COR-L47 (cell line): ENCODE measurements at regions not wholly inside any gene's neighbourhood (a gene's known extent, or its start where the extent isn't known, plus 50 kb on each side); places are given as distances from the start of the nearest gene placed in this dataset.
"Not testable (repeated sequence)": the region's sequence is repeated elsewhere in the genome, so short reads cannot be mapped to it uniquely, and the experiment has no call there.

ENCODE experiments used
- DNase-seq: peaks from one replicate; lab custom pipeline; 2025; lab: John Stamatoyannopoulos, UW

DNA sequence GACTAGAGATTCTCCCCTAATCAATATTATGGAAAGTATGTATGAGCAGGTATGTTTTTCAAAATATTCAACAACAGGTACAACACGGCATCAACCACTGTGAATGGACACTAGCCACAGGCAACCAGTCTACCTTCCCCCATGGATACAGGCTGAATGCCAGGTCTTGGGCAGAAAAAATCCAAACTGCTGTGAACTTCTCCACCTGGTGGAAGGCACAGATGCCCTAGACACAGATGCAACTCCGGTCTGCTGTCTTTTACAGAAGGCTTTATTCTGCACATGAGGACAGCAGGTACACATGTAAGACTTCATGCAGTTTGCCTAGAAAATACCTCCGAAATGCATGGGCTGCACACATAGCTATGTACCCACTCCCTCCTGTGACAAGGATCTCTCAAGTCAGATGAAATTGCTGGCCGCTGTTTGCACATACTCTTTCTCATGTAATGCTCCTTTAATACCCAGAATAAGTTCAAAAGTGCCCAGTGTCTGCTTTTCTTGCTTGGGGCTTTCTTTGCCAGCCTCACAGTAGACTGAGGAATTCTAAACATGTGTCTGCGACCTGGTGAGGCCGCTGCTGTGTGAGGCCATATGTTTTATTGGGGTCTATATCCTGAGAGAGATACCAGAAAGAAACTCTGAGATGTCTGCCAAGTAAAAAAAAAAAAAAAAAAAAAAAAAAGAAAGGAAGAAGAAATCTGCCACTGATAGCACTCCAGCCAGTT is 325.9 kb downstream of the FOXO1 start:
- DNase-seq: no peak

DNA sequence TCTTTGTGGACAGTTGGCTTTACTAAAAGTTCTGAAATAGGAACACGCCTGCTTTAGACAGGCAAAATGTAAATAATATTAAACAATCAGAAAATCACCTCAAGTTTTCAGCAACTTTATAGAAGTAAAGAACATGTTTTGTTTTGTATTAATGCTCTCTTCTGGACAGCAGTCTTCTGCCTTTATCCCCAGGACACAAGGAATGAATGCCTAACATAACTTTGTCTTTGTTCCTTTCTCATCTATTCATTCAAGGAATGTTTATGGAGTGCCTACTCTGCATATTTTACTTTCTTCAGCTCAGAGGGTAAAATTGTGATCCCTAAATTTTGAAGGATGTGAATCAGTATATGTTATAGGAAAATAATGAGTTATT is 325.4 kb downstream of the FOXO1 start:
- no peak for DNase-seq

DNA sequence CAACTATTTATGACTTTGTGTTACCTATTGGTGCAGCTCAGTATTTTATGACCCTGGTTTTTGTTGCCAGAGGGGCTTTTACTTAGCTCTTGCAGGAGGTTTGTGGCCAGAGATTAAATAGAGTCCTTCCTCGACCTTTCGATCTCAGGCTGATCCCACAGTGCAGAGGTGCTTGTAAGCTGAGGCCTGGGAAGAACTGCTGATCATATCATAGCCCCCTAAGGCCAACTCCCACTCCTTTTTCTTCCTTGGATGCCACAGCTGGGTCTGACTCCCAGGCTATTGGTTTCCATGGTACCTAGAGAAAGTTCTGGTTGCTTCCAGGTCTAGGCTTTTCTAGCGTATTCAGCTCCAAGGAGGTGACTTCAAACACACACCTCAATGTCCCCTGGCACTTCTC is 324.9 kb downstream of the FOXO1 start:
- no peak for DNase-seq

DNA sequence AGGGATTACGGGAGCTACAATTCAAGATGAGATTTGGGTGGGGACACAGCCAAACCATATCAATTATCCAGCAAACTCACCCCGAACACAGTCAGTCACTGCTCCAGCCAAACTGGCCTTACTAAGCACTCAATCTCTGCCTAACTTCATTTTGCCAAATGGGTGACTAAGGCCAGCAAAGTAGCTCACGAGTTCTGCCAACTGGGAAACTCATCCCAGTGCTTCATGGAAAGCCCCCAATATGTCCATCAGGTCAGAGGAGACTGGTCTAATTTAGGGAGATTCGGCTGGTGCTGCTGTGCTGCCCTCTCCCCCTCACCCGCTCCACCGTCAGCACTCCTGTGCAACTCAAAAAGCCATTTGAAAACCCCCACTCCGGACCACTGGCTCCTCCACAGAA is 324.0 kb downstream of the FOXO1 start:
- DNase-seq: no peak

DNA sequence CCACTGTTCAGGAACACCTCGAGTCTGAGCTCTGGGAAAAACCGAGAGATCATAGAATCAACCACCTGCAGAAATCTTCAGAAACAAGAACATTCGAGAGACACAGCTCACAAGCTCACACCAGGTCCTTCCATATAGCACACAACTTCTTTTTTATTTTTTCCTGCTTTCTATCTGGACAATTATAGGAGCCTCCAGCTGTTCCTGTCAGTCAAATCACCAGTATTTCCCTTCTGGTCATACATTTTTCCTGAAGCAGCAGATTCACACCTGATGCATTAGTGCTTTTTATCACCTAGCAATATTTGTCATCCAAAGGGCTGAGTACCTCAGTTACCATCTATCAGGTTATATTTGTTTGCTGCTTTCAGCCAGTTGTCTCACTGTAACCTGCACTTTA is 323.5 kb downstream of the FOXO1 start:
- DNase-seq: no peak

DNA sequence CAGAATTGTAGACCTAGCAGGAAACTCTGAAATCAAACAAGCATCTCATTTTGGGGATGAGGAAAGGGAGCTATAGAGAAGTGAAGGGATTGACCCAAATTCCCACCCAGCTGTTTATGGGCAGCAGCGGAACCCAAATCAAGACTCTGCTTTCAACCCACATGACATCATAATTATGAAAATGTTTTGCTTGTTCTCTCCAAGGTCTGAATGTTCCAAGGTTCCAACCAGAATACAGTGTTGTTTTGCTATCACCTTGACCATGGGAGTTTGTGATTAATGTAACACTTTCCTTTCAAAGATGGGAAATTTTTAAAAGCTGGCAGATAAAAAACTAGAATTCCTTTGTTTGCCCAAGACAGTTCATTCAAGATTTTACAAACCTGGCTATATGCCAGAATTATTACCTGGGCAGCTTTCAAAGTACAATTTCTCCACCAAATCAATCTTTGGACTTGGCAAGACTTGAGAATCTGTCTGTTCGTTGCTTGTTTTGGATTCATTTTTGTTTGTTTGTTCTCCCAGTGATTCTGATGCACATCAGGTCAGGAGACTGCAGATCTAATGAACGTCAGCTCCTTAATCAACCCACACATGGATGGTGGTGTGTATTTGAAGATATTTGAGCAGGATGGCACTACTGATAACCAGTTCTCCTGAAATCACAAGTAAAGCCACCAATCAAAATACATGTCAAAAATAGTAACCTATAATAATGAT is 322.7 kb downstream of the FOXO1 start:
- DNase-seq: no peak

DNA sequence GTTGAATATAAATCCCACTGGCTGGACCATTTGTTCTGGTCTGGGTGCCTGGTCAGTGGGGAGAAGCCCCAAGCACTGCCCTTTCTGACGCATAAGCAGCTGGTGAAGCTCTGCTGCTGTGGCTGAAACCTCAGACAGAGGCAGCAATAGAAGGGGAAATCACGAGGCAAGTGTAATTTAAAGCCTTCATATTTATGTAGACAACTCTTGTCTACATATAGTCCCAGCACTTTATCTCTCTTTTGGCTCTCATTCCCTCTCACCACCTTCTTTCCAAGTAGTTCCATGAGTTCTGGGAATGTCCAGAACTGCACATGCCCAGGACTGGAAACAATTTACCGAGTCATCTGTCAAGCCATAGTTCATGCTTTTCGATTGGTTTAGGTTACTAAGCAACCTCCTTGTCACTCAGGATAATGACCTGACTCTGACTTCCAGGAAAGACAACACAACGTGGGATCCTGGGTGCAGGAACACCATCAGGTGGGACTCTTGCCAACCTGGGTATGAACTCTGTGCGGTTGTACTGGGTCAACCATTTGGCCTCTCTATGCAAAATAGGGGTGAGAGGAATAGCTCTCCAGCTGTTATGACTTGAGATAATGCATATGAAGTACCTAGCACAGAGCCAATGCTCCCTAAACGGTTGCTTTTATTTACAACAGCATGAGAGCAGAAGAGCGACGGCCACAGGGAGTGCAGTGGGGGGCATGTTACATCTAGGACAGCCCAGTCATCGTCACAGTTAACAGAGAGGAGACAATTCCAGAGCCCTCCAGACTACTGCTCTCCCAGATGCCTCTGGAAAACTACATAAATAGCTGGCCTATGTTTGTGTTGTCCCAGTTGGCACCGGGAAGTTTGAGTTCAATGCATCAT is 321.9 kb downstream of the FOXO1 start:
- DNase-seq: no peak

DNA sequence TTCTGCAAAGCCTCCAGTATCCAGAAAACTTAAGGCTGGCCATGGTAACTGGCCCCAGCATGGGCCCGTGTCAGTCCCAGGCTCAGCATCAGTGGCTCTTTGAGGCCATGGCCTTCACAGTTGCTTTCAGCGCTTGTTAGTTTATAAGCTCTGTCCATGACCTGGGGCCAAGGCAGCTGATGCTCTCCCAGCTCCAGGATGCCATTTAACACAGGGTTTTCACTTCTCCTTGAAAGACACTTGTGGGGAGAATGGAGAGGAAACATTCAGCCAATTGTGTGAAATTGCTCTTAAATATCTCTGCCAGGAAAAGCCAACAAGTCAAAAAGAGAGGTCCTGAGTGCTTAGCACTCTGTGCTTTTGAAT is 321.3 kb downstream of the FOXO1 start:
- DNase-seq: no peak

DNA sequence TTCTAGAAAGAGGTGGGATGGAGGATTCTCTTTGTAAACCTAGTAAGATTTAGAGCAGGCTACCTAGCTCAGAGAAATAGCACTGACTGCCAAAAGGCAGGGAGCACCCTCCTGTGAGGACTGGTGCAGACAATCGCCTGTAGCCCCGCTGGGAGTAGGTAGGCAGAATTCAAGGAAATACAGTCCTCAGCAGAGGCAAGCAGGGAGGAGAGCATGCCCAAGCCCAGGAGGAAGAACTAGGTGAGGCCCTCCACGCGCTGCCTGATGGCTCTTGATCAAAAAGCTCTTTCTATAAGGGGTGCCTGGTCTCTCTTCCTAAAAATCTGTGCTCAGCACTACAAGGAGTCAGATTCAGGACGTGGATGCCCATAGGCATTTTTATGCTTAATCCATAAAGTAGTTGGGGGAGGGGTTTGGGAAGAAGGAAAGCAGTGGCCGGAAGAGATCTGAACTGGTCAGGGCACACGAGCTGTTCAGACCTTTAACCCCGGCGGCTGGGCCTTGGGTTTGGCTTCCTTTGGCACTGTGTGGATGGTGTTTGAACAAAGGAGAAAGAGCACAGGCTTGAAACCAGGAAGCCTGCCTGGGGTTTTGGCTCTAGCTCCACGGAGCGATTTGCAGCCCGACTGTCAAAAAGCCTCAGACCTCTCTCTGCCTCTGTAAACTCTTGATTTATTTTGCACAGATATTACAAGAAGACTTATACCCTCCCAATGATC is 320.6 kb downstream of the FOXO1 start:
- DNase-seq: no peak

DNA sequence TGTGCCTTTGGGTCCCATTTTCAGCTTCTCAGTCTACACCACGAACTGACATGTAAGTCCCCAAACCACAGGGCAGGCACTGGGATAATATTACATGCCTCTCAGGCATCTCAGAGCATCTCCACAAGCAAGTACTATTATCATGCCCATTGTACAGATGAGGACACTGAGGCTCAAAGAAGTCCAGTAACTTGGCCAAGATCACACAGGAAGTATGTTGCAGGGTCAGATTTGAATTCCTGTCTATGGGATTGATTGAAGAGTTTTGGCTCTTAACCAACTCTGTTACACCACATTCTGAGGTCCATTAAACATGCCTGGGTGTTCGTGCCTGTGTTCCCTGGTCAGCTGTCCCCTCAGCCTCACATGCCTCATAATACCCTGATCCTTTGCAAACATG is 319.8 kb downstream of the FOXO1 start:
- DNase-seq: no peak

DNA sequence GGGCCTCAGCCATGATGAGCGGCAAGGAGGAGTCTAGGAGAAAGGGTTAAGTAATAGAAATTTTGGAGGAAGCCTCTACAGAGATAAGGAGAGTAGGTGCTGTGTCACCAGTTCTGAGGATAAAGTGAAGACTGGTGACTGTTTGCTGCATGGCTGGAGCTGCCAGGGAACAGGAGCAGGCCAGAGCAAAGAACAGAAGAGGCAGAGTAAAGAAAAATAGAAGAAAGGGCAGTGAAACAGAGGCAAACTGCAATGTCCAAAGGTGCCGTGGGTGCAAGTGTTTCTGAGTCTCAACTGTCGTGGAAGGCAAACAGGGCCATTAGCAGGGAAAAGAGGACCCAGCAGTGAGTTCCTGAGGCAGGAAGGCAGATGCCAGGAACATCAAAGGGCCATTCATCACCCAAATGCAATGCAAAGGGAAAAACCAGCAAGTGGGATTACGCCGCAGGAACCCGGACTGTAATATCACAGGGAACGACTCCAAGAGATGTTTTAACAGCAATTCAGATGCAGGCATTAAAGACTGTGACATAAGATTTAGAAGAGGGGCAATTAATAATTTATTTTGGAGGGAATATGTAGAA is 318.3 kb downstream of the FOXO1 start:
- no peak for DNase-seq

DNA sequence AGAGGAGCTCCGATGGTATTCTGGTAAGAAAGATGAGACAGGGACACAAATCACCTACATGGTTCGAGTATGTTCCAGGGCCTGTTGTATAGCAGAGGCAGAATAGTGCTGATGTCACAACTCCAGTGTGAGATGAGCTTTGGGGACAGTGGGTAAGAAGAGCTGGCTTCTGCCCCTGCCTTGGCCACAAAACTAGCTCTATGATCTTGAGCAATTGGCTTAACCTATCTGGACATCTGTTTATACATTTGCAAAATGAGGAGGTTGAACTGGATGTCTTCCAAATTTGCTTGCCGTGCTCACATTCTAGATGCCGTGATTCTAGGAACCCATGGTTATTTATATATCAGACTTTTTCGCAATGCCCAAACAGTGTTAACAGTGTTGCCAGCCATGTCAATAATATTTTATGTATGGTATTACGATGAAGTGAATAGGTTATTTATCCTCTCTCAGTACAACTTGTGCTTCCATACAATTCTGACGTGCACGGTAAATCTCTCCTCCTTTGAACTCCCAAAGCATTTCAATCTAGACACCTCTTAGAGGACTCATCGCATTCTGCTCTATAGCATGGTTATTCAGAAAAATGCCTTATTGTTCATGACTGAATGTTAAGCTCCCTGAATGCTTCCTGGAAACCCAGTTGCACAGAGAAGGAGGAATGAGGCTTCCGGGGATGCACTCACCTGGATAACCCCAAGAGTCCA is 316.0 kb downstream of the FOXO1 start:
- no peak for DNase-seq

DNA sequence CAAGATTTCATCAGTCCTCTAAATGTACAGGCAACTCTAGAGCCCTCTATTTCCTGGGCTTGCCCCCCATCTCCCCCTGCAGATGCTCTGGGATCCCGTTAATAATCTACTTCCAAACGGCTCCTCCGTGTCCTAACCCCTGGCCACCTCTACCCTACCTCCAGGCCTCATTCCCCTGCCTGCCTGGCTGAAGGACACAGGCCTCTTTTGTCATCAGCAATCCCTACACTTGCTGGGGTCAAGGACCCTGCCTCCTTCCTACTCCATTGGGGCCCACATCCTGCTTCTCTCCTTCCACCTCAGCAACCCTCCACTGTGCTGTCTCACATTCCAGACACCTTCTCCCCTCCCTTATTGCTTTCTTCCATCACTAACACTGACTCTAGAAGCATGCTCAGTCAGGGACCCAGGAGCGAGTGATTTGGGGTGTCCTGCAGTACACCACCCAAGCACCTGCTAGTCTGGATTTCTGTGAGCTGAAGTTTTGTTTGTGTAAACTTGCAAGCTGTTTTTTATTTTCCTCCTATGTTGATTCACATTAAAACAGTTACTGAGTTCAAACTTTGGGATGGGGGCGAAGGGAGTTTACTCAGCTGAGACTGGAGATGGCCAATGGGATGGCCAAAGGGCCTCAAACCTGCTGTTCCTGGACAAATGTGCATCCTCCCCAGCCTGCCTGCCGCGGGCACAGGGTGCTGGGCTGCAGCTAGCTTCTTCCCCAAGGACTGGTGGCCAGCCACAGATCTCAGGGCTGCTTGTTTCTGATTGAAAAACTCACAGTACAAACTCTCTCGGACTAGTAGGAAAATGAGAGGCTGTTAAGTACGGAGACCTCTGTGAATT is 314.7 kb downstream of the FOXO1 start:
- DNase-seq: no peak

DNA sequence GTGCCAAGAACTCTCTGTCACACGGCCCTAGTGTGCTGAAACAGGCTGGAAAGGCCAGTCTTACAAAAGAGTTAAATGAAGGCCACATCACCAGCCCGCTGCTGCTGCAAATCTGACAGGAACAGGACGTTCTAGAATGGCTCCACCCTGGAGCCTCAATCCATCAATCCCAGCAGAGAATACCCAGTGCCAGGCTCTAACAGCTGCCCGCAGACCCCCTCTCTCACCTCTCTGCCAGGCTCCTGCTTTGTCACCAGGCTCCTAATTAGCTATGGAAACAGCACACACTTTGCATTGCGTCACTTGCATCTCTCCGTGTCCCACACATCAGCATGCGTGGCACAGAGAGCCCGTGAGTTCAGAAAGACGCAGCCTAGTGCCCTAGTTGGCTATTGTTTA is 314.1 kb downstream of the FOXO1 start:
- DNase-seq: no peak

DNA sequence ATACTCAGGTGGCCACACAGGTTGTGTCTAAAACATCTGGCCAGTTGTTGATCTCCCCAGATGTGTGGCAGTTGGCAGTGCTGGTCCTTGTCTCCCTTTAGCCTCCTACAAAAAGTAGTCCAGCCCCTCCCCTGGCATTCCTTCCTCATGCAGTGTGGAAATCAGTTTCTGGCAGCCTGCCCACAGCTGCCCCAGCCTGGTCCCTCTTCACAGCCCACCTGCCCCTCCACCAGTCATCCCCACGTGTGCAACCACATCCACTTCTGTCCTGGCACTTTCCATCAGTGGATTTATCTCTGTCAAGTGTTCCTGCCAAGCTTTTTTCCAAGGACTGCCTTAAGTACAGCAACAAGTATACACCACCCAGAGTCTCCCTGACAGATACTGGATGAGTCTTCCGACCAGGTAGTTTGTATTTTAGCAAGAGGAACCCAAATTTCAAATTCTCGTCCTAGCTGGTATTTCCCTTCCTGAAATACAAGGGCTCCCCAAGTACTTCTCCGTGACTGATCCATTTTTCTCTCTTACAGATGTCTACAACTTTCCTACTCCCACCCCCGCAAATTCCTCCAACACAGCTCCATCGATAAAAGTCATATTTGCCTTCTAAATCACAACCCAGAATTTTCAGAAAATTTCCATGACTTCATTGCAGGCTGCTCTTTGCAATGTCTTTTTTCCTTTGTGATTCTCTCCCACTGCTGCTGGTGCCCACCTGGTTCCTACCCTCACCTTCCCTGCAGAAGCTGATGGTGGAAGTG is 313.5 kb downstream of the FOXO1 start:
- no peak for DNase-seq

DNA sequence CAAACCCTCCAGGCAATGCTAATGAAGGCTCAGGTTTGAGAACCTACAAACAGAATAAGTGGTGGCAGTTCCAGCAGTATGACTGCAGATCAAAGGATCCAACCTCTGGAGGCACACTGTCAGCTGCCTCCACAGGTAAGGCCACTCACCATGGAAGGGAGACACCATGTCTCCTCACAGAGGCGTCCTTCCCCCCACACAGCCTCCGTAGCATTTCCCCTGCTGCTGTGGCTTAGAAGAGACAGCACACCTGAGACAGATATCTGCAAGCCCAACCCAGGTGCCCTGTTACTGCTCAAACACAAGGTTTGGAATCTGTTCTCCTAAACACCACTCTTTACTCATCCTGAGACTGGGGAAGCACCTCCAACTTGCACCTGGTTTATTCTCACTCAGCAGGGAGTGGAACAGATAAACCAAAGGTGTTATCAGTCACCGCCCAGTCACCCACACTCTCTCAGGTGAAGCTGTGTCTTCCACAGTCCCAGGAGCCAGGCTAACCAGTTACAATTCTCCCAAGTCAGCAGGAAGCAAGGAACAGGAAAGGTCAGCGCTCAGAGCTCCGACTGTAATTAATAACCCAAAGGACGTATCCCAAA is 311.2 kb downstream of the FOXO1 start:
- DNase-seq: no peak

DNA sequence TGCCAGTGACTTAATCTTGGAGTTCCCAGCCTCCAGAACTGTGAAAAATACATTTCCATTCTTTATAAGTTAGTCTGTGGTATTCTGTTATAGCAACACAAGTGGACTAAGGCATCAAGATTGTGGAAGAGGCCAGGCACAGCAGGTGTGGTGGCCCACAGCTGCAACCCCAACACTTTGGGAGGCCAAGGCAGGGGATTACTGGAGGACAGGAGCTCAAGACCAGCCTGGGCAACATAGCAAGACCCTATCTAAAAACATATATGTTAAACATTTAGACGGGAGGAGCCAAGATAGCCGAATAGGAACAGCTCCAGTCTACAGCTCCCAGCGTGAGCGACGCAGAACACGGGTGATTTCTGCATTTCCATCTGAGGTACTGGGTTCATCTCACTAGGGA is 310.4 kb downstream of the FOXO1 start:
- DNase-seq: no peak

DNA sequence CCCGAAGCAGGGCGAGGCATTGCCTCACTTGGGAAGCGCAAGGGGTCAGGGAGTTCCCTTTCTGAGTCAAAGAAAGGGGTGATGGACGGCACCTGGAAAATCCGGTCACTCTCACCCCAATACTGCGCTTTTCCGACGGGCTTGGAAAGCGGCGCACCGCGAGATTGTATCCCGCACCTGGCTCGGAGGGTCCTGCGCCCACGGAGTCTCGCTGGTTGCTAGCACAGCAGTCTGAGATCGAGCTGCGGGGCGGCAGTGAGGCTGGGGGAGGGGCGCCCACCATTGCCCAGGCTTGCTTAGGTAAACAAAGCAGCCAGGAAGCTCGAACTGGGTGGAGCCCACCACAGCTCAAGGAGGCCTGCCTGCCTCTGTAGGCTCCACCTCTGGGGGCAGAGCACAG is 310.0 kb downstream of the FOXO1 start:
- DNase-seq: not testable (repeated sequence)

DNA sequence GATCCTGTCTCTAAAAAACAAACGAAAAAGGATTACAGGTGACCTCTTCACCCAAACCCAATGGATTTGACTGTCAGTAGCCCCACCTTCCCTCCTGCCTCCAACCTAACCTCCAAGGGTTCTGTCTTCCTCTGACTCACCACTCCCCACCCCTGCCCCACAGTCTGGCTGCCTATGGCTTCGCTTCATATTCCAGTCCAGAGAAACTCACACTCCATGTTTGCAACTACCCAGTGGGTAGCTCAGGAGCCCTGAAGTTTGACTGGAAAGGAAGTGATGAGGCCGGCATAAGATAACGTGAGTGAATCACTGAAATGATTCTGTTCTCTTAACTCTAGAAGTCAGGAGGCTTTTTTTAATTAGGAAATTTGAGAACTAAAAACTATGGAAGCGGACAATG is 303.9 kb downstream of the FOXO1 start:
- DNase-seq: no peak
